GM12872 (cell line): ENCODE measurements at regions not wholly inside any gene's neighbourhood (a gene's known extent, or its start where the extent isn't known, plus 50 kb on each side); places are given as distances from the start of the nearest gene placed in this dataset.

Source experiments
- TF ChIP-seq, protein P1 (sequence below): IDR thresholded peaks from 3 replicates; pipeline ENCODE4 v1.5.1; 2011; ENCODE audit warnings: low read depth, mild to moderate bottlenecking, low read length, moderate library complexity; ENCODE audit not compliant: insufficient read depth

GRCh38 chr2:187117483-187117882, 268.5 kb upstream of the ZSWIM2 start:
- TF ChIP-seq, protein P1, sequence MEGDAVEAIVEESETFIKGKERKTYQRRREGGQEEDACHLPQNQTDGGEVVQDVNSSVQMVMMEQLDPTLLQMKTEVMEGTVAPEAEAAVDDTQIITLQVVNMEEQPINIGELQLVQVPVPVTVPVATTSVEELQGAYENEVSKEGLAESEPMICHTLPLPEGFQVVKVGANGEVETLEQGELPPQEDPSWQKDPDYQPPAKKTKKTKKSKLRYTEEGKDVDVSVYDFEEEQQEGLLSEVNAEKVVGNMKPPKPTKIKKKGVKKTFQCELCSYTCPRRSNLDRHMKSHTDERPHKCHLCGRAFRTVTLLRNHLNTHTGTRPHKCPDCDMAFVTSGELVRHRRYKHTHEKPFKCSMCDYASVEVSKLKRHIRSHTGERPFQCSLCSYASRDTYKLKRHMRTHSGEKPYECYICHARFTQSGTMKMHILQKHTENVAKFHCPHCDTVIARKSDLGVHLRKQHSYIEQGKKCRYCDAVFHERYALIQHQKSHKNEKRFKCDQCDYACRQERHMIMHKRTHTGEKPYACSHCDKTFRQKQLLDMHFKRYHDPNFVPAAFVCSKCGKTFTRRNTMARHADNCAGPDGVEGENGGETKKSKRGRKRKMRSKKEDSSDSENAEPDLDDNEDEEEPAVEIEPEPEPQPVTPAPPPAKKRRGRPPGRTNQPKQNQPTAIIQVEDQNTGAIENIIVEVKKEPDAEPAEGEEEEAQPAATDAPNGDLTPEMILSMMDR: no peak

DNA sequence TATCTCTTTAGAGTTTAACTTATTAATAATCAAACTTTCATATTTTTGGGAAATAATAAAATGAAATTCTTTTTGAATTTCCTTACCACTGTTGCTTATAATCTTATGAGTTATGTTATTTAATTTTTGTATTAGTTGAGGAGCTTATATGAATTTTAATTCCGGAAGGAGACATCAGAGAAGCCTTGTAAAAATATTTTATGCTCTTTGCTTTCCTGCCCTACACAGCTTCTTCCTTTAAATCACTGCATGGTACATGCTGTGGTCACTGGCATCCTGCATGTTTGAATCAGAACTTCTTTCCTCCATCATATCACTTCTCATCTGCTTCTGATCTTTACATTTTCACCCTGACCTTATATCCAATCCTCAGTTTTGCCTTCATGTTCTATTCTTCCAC, 266.7 kb upstream of the ZSWIM2 start:
- TF ChIP-seq, protein P1: no peak

- TF ChIP-seq, protein P1: no peak
Observed at GRCh38 chr2:187107001-187107400, 258.0 kb upstream of the ZSWIM2 start.

GRCh38 chr2:187105218-187105617, 256.2 kb upstream of the ZSWIM2 start:
- TF ChIP-seq, protein P1: no peak

- TF ChIP-seq, protein P1: no peak
Observed at GRCh38 chr2:187102381-187102780, 253.4 kb upstream of the ZSWIM2 start.

GRCh38 chr2:187098154-187098553, 249.2 kb upstream of the ZSWIM2 start:
- TF ChIP-seq, protein P1: no peak

DNA sequence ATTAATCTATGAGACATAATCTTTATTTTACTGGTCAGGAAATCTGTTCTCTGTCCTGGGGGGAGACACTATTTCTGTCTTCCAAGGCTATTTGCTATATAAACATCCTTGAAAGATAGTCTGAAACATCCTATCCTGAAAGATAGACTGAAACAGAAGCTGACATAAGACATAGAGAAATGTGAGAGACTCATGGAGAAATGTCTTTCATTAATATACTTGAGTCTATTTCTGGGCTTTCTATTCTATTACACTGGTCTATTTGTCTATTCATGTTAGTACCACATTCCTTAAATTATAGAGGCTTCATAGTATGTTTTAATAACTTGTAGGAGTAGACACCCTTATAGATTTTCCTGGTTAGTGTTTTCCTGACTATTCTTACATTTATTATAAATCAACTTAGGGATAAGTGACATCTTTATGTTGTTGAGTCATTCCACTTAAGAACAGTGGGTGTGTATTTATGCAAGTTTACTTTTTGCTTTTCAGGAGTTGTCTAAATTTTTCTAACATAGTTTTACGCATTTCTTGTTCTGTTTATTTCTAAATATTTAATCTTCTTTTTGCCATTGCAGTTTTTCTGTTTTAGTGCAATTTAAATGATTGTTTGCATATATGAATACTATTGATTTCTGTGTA, 244.9 kb upstream of the ZSWIM2 start:
- TF ChIP-seq, protein P1: no peak
